T47D (cell line): ENCODE measurements at regions not wholly inside any gene's neighbourhood (a gene's known extent, or its start where the extent isn't known, plus 50 kb on each side); places are given as distances from the start of the nearest gene placed in this dataset.

Experiments
- DNase-seq, 2 experiments: peaks; one replicate each; pipeline versions ENCODE4 v3.0.0 to v3.0.0-alpha.2; 2011 to 2012; ENCODE audit warnings: low read depth in 1 of 2, low spot score in 1 of 2
- JUND ChIP-seq: IDR thresholded peaks from 2 replicates; pipeline ENCODE4 v1.6.1; 2012; ENCODE audit warnings: low read depth
- in situ Hi-C: cut with HindIII; loops from 2 replicates; pipeline ENCODE4 v1.10.0; 2016; ENCODE audit warnings: low sequenced_read_pairs, low pct_unique_long_range_greater_than_20kb

GRCh38 chr13:106230450-106230849 lies 305.0 kb downstream of the EFNB2 start:
- peak in 1 of 2 experiments; percentile 63 for DNase-seq
- in situ Hi-C loops = no loop called here
- peak; percentile 45; the same call in 1 of the 2 replicates for TF ChIP-seq JUND

GRCh38 chr13:106225126-106225525 lies 310.3 kb downstream of the EFNB2 start:
- in situ Hi-C loops = no loop called here
- no peak for TF ChIP-seq JUND
- DNase-seq = no peak

- TF ChIP-seq JUND = no peak
- in situ Hi-C loops = no loop called here
- DNase-seq = no peak
Observed at GRCh38 chr13:106220211-106220610, 315.3 kb downstream of the EFNB2 start.

- in situ Hi-C loops = no loop called here
- TF ChIP-seq JUND = no peak
- no peak for DNase-seq
Observed at GRCh38 chr13:106213028-106213757, 322.3 kb downstream of the EFNB2 start.

GRCh38 chr13:106212386-106213010 lies 323.0 kb downstream of the EFNB2 start:
- DNase-seq = no peak
- in situ Hi-C loops = no loop called here
- no peak for TF ChIP-seq JUND

GRCh38 chr13:106210324-106210723 lies 325.1 kb downstream of the EFNB2 start:
- in situ Hi-C loops = no loop called here
- no peak for TF ChIP-seq JUND
- no peak for DNase-seq

GRCh38 chr13:106205871-106206270 lies 329.6 kb downstream of the EFNB2 start:
- in situ Hi-C loops = no loop called here
- DNase-seq = no peak
- TF ChIP-seq JUND = no peak

- no peak for DNase-seq
- in situ Hi-C loops = no loop called here
- no peak for TF ChIP-seq JUND
Observed at GRCh38 chr13:106197496-106197895, 338.0 kb downstream of the EFNB2 start.

- in situ Hi-C loops = no loop called here
- DNase-seq = no peak
- no peak for TF ChIP-seq JUND
Observed at GRCh38 chr13:106187501-106188095, 347.9 kb downstream of the EFNB2 start.

GRCh38 chr13:106187101-106187500 lies 348.4 kb downstream of the EFNB2 start:
- TF ChIP-seq JUND = no peak
- in situ Hi-C loops = no loop called here
- no peak for DNase-seq

- DNase-seq = no peak
- TF ChIP-seq JUND = no peak
- in situ Hi-C loops = no loop called here
Observed at GRCh38 chr13:106186366-106187030, 349.0 kb downstream of the EFNB2 start.

GRCh38 chr13:106184790-106185189 lies 350.7 kb downstream of the EFNB2 start:
- in situ Hi-C loops = no loop called here
- TF ChIP-seq JUND = no peak
- DNase-seq = no peak
